NCI-H1048 (cell line): ENCODE measurements at regions not wholly inside any gene's neighbourhood (a gene's known extent, or its start where the extent isn't known, plus 50 kb on each side); places are given as distances from the start of the nearest gene placed in this dataset.

Experiments
- DNase-seq: peaks from one replicate; lab custom pipeline; 2025; lab: John Stamatoyannopoulos, UW

DNA sequence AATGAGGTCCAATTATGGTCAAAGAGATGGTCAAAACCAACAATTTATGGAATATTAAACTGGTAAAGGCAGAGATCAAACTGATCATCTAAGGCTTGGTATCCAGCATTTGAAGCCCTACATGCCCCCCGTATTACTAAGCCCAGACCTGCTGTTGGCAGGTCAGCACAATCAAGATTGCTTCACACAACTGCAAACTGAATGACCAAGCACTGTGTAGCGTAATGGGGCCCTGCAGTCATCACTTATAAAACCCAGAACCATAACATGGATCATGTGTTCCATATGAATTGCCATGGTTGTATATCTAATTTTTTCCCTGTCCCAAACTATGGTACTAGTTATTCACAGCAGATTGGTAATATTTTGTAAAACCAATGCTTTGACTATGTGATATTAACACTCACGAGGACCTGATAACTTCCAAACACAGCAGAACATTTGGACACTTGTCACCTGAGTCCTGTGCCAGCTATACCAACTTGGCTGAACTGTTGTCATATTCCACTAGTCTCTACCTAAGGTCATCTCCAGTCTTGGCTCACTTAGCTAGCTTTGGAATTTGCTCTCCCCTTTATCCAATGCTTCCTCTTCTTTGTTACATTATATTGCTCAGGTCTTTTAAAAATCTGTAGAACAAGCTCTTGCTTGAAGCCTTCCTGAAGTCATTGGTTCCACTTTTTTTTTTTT, 81.7 kb upstream of the HMHB1 start:
- DNase-seq = no peak

- no peak for DNase-seq
Observed at GRCh38 chr5:143729334-143729946, 82.5 kb upstream of the HMHB1 start.

DNA sequence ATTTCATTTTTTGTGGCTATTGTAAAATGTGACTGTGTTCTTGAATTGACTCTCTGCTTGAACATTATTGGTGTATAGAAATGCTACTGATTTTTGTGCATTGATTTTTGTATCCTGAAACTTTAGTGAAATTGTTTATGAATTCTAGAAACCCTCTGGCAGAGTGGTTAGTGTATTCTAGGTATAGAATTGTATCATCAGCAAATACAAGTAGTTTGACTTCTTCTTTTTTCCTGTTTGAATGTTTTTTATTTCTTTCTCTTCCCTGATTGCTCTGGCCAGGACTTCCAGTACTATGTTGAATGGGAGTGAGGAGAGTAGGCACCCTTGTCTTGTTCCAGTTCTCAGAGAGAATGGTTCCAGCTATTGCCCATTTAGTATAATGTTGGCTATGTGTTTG, 88.8 kb upstream of the HMHB1 start:
- no peak for DNase-seq

GRCh38 chr5:143721925-143722324, 90.0 kb upstream of the HMHB1 start:
- DNase-seq = no peak

DNA sequence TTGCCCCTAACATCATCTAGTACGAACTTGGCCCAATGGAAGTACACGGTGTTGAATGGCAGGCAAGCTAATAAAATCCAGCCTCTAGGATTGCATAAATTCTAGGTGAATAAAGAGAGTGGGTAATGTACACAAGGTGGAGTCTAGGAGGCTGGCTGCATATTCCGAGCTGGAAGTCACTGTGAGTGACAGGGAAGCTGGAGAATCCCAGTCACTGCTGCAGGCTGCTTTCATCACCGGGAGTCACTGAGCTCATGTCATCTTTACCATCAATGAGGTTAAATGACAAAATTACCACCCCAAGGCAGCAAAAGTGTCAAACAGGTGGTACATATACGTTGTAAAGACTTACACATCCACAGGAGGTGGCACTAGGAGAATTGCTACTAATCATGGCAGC, 91.3 kb upstream of the HMHB1 start:
- DNase-seq = no peak

GRCh38 chr5:143717400-143717799, 94.6 kb upstream of the HMHB1 start:
- DNase-seq = no peak

GRCh38 chr5:143716881-143717280, 95.1 kb upstream of the HMHB1 start:
- DNase-seq = no peak

DNA sequence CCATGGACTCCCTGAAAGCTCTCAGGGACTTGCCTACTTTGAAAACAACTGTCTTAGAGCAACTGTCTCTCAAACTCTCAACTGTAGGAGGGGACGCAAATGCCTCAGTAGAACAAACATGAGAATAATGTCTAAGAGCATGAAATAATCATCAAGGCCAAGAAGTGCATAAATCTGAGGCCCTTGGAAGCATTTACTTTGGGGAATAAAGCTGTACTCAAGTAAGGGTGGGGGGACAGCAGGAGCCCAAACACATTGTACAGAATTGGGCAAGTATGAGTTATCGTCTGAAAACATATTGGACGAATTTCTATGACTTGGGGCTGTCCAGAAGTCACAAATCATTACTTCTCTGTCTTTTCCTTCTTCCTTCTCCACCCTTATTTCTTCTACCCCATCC, 96.3 kb upstream of the HMHB1 start:
- no peak for DNase-seq

DNA sequence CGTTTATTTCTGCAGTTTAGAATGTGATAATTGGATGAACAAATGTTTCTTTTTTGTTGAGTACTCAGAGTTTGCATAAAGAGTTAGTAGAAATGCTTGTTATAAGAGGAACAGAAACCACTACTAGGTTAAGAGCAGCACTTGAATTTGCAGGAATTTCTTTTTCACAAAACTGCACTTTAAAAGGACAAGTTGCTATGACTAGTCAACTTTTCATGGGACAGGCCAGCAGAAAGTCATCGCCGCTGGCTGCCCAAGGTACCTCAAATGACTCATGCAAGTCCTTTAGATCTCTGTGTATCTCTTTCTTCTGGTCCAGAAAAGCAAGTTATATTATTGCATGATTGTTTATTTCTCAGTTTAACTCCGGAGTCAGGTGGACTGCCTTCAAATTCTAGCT, 97.3 kb upstream of the HMHB1 start:
- DNase-seq = no peak

DNA sequence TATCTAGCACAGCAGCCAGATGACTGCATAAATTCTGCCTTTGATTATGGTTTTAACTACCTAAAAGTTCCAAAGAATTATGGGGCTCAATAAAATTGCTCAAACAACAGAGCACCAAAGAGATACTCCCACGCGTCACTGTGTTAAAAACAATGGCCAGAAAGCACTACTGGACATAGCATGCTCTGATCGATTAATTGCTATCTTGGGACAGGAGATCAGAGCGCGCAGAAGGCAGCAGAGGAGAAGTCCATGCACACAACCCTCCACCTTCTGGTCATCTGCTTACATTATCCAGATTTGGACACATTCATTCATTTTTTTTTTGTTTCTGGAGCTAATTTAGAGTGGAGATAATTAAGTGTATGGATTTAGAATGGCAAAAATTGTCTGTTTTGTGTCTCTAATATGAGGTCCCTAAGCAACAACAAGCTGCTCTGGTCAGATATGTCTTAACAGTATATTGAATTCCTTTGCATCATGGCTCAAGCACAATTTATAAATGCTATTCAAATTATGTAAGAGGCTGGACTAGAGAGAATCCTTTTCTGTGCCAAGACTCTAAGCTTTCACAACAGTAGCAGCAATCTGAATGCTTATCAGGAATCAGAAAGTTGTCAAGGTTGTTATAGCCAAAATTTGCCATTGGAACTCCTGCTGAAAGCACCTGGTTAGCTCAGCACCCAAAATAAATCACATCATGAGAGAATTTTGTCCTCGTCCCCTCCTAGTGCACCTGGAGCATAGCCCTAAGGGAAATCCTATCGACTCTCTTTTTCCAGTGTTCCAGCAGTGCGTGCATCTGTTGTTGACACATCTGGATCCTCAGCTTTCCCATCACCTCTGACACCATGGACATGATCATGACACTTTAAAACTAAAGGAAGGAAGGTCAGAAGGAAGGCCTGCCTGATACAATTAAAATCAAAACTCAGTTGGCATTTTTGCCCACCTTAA, 98.6 kb upstream of the HMHB1 start:
- no peak for DNase-seq

GRCh38 chr5:143708672-143709071, 103.3 kb upstream of the HMHB1 start:
- no peak for DNase-seq

DNA sequence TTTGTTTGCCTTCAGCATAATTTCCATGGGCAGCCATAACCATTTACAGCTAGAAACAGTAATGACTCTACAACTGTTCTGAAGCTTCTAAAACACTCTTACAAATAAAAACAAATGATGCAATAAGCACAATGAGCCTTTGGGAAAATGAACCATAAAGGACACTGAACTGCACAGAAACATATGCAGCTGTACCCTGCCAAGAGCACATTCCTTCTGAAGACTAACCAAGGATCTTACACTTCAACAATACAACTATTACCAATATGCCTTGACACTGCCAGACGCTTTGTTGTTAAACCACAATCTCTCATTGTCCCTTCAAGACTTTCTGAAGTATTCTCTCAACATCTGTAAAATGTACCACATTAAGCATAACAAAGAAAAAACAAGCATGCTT, 104.2 kb upstream of the HMHB1 start:
- no peak for DNase-seq

DNA sequence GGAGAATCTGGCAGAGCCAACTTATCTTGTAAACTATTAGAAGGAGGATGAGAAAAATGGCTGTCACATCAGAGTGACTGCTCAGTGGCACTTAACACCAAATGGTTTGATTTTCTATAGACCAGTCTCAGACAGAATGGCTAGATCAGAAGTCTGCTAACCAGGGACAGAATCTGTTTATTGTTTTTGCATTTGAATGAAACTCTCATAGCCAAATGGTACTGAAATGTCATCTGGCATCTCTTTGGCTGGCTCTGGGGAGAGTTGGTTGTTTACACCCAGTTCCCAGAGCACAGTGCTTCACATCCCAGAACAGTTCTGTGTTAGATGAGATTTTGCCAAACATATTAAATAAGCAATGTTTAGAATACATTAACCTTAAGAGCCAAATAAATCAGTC, 106.6 kb upstream of the HMHB1 start:
- DNase-seq = no peak

GRCh38 chr5:143703659-143704058, 108.3 kb upstream of the HMHB1 start:
- no peak for DNase-seq

DNA sequence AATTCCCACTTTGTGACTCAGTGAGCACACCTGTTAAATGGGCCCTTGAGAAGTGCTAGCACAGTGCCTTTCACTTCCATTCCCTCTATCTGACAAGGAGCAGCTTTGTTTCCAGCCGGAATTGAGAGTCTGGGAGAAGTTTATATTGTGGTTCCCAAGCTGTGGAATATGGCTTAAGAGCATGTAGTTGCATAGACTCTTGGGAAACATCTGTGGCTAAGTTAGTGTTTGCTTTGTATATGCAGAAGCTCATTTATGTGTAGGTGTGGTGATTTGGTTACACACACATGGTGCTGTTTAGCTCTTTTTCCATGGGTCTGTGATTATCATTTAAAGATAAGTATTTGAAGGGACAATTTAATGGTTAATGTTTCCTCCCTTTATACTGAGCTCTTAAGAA, 110.5 kb upstream of the HMHB1 start:
- no peak for DNase-seq

- DNase-seq = no peak
Observed at GRCh38 chr5:143700994-143701393, 111.0 kb upstream of the HMHB1 start.

DNA sequence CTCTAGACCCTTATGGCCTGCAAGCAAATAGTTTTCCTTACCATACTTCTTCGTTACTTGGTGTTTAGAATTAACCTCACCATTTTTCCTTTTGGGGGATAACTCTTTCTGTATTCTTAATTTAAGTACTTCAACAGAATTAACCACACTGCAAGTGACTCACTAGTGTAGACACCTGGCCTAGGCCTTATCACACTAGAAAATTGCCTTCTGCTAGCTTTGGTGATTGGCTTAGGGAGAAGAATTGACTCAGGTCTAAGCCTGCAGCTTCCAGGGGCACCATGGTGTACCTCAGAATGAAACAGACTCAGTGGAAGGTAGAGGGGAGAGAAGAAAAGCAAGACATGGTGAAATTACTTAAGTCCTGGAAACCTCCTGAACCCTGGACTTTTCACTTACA, 112.8 kb upstream of the HMHB1 start:
- no peak for DNase-seq

- no peak for DNase-seq
Observed at GRCh38 chr5:143698574-143698973, 113.4 kb upstream of the HMHB1 start.

DNA sequence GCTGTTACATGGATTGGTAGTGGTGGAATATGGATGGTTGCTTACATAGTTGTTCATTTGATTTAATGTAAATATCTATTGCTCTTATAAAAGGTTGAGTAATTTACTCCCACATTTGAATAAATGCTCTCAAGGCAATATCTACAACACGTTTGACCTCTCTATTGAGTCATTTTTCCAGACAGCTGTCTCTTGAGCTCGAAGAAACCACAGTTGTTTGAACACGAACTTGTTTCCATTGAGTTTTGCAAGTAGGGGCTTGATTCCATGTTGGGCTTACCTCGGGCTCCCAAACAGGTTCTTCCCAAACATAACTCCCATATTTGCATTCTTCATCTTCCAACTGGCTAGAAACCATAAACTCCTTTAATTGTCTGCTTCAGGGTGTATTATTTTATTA, 115.0 kb upstream of the HMHB1 start:
- peak; percentile 73 for DNase-seq

- no peak for DNase-seq
Observed at GRCh38 chr5:143695941-143696340, 116.0 kb upstream of the HMHB1 start.

DNA sequence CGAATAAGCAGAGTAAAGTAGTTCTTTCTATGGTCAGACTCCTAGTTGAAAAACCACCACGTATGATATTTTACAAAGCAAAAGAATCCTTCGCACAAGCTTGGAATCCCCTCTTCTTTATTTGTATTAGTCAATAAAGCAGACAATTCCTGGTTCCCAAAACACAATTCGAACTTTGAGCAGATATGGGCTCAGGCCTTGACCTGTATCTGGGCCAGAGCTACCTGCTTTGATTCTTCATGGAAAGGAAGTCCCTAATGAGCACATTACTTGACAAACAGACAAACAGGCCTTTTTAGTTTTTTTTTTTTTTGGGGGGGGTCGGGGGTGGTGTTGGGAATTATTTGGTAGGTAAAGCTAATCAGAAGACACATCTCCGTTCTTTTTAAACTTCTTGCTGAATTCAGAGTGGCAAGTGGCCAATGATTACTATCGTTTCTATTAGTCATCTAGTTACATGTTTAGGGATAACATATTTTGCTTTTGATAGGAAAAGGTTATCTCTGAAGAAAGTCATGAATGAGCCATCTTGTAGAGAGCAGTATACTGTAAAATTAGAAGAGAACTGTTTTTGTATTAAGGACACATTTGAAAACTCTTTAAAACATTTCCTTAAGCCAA, 116.6 kb upstream of the HMHB1 start:
- no peak for DNase-seq

- DNase-seq = no peak
Observed at GRCh38 chr5:143694357-143694756, 117.6 kb upstream of the HMHB1 start.
